Ascending aorta (tissue), 2 donors: ENCODE measurements at regions not wholly inside any gene's neighbourhood (a gene's known extent, or its start where the extent isn't known, plus 50 kb on each side); places are given as distances from the start of the nearest gene placed in this dataset.

Experiments
- DNase-seq, 2 donors: peaks; one replicate each; pipeline ENCODE4 v3.0.0-alpha.2; 2019; ENCODE audit warnings: low spot score in 2 of 2
- H3K27ac ChIP-seq, 2 donors: fragments of 200-600 bp; sonication (generic); one replicate each; pipeline ENCODE4 v1.5.1; 2016 to 2017; ENCODE audit warnings: mild to moderate bottlenecking in 1 of 2
- H3K27me3 ChIP-seq: fragments of 200-600 bp; sonication (generic); one replicate; pipeline ENCODE4 v1.5.1; 2017
- H3K36me3 ChIP-seq, 2 donors: fragments of 200-600 bp; sonication (generic); one replicate each; pipeline ENCODE4 v1.5.1; 2016
- H3K4me1 ChIP-seq, 2 donors: fragments of 200-600 bp; sonication (generic); one replicate each; pipeline ENCODE4 v1.5.1; 2016 to 2017; ENCODE audit warnings: mild to moderate bottlenecking in 1 of 2
- H3K4me3 ChIP-seq, 2 donors: fragments of 200-600 bp; sonication (generic); one replicate each; pipeline ENCODE4 v1.5.1; 2016 to 2017; ENCODE audit warnings: mild to moderate bottlenecking in 1 of 2
- H3K9me3 ChIP-seq, 2 donors: fragments of 200-600 bp; sonication (generic); one replicate each; pipeline ENCODE4 v1.5.1; 2016
- intact Hi-C: fragments of 100-400 bp; cut with DNase I; formaldehyde crosslinking; loops from one replicate; pipeline ENCODE4 v1.15.1; 2023
- TF ChIP-seq, protein P1 (sequence below), 3 experiments: fragments of 200-600 bp in 2 of 3; fragments of 450-650 bp in 1 of 3; sonication (generic) in 2 of 3; IDR thresholded peaks; one replicate each; pipeline ENCODE4 v1.5.1; 2016 to 2019; ENCODE audit warnings: antibody characterized with exemption in 3 of 3, mild to moderate bottlenecking in 1 of 3, moderate library complexity in 1 of 3

DNA sequence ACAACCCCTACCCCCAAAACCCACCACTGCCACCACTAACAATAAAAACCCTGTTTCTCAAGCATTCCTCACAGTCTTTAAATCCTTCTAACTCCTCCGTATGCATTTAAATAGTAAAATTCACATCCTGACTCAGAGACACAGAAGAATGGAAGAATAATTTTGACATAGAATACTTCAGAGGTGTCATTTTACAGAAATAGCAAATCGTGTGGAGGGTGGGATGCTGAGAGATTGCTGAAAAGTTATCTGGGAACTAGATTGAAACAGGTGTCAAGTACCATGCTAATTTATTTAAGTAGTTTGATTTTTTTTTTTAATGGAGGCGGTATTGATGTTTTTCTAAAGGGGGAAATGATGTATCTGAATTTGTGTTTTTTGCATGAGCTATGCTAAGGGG is 575.2 kb upstream of the TPK1 start:
- no peaks in the 10 kb centered on the region for H3K9me3 ChIP-seq
- H3K4me3 ChIP-seq = no peak overlapping the region
- H3K4me1 ChIP-seq = no peaks in the 10 kb centered on the region
- no peak overlapping the region for H3K27ac ChIP-seq
- TF ChIP-seq, protein P1, sequence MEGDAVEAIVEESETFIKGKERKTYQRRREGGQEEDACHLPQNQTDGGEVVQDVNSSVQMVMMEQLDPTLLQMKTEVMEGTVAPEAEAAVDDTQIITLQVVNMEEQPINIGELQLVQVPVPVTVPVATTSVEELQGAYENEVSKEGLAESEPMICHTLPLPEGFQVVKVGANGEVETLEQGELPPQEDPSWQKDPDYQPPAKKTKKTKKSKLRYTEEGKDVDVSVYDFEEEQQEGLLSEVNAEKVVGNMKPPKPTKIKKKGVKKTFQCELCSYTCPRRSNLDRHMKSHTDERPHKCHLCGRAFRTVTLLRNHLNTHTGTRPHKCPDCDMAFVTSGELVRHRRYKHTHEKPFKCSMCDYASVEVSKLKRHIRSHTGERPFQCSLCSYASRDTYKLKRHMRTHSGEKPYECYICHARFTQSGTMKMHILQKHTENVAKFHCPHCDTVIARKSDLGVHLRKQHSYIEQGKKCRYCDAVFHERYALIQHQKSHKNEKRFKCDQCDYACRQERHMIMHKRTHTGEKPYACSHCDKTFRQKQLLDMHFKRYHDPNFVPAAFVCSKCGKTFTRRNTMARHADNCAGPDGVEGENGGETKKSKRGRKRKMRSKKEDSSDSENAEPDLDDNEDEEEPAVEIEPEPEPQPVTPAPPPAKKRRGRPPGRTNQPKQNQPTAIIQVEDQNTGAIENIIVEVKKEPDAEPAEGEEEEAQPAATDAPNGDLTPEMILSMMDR (IDR thresholded peaks at IDR 0.05) = no peak
- DNase-seq = no peak
- intact Hi-C loops = no loop called here
- H3K36me3 ChIP-seq = no peaks in the 10 kb centered on the region
- H3K27me3 ChIP-seq = no peaks in the 10 kb centered on the region

DNA sequence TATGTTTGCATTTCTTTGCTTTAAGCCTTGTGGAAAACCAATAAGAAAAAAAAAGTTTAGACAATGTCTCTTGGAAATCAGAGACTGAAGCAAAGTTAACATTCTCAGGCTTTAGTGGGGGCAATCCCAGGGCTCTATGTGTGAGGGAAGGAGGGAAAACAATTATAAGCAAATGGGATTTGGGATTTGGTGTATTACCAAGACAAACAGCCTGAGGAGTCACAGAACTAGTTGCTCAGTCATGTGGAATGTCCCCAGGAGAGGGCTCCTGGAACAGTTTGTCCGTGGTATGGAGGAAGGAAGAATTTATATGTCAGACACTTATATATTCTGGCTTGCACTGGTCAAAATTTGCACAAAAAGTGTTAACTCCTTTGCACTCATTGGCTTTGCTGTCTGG is 562.9 kb upstream of the TPK1 start:
- Histone ChIP-seq H3K27me3 (no peaks in the 10 kb centered on the region), H3K4me1 (no peaks in the 10 kb centered on the region), H3K27ac (no peak overlapping the region), H3K4me3 (no peak overlapping the region), H3K9me3 (no peaks in the 10 kb centered on the region), H3K36me3 (no peaks in the 10 kb centered on the region)
- no peak for DNase-seq
- intact Hi-C loops = no loop called here
- TF ChIP-seq, protein P1 (IDR thresholded peaks at IDR 0.05) = no peak

DNA sequence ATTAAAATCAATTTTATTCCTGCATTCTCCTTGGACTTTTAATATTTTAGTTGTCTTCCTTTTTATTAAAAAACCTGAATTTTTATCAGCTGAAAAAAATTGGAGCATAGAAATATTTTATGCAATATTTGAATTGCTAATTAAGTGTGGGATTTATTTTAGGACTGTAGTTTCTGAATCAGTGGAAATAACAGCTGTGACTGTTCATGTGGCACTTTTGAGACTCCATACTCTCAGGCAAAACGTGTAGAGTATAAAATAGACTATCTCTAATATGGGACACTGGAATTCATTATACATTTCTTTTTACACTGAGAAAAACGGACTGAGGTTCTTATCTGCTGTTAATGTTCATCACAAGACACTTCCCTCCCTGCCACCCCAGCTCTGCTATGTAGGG is 558.3 kb upstream of the TPK1 start:
- no peak for DNase-seq
- Histone ChIP-seq H3K4me1 (no peaks in the 10 kb centered on the region), H3K27me3 (no peaks in the 10 kb centered on the region), H3K4me3 (no peak overlapping the region), H3K27ac (no peak overlapping the region), H3K36me3 (no peaks in the 10 kb centered on the region), H3K9me3 (no peaks in the 10 kb centered on the region)
- TF ChIP-seq, protein P1 (IDR thresholded peaks at IDR 0.05) = no peak
- intact Hi-C loops = no loop called here

DNA sequence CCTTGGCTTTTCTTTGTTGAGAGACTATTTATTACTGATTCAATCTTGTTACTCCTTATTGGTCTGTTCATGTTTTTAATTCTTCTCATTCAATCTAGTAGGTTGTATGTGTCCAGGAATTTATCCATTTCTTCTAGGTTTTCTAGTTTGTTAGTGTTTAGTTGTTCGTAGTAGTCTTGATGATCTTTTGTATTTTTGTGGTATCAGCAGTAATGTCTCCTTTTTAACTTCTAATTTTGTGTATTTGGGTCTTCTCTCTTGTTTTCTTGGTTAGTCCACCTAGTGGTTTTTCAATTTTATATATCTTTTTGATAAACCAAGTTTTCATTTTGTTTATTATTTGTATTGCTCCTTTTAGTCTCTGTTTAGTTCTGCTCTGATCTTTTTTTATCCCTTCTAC is 546.9 kb upstream of the TPK1 start:
- no peak overlapping the region for H3K4me3 ChIP-seq
- no peaks in the 10 kb centered on the region for H3K4me1 ChIP-seq
- H3K27me3 ChIP-seq = no peaks in the 10 kb centered on the region
- peaks cover 0 to 4% of the 10 kb centered on the region in 2 donors for H3K9me3 ChIP-seq
- intact Hi-C loops = no loop called here
- H3K36me3 ChIP-seq = no peaks in the 10 kb centered on the region
- no peak for DNase-seq
- TF ChIP-seq, protein P1 (IDR thresholded peaks at IDR 0.05) = no peak
- no peak overlapping the region for H3K27ac ChIP-seq

DNA sequence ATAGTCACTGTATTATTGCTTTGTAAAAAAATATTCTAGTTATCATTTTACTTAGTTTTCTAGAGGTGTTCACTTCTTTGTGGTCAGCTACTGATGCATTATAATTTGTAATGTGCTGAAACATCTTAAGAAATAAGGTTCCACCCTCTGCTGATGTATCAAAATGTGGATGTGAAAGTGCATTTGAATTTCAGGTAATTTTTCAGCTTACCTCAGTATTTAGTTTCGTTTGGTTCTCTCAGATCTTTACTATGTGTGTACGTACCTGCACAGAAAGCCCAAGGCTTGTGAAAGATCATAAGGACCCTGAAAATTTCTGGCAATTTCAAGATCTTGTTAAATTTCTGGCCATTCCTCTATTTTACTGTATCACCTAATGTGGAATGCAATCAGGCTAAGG is 542.3 kb upstream of the TPK1 start:
- no peaks in the 10 kb centered on the region for H3K36me3 ChIP-seq
- no peaks in the 10 kb centered on the region for H3K9me3 ChIP-seq
- no peak overlapping the region for H3K4me3 ChIP-seq
- H3K27me3 ChIP-seq = no peaks in the 10 kb centered on the region
- H3K4me1 ChIP-seq = no peaks in the 10 kb centered on the region
- no peak overlapping the region for H3K27ac ChIP-seq
- intact Hi-C loops = no loop called here
- no peak for DNase-seq
- TF ChIP-seq, protein P1 (IDR thresholded peaks at IDR 0.05) = no peak

DNA sequence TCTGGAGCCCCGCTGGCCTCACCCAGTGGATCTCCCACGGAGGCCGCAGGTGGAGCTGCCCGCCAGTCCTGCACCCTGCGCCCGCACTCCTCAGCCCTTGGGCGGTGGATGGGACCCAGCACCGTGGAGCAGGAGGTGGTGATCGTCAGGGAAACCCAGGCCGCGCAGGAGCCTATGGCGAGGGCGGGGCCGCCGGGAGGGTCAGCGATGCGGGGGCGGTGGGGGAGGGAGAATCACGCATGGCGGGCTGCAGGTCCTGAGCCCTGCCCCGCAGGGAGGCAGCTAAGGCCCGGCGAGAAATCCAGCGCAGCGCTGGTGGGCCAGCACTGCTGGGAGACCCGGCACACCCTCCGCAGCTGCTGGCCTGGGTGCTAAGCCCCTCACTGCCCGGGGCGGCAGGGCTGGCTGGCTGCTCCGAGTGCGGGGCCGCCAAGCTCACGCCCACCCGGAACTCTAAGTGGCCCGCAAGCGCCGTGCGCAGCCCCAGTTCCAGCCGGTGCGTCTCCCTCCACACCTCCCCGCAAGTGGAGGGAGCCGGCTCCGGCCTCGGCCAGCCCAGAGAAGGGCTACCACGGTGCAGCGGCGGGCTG is 524.8 kb upstream of the TPK1 start:
- Histone ChIP-seq H3K27ac (no peak overlapping the region), H3K9me3 (no peaks in the 10 kb centered on the region), H3K27me3 (no peaks in the 10 kb centered on the region), H3K4me1 (no peaks in the 10 kb centered on the region), H3K4me3 (no peak overlapping the region), H3K36me3 (no peaks in the 10 kb centered on the region)
- TF ChIP-seq, protein P1 (IDR thresholded peaks at IDR 0.05) = no peak
- intact Hi-C loops = no loop called here
- DNase-seq = no peak
